HG03439 (cell line): ENCODE measurements at regions not wholly inside any gene's neighbourhood (a gene's known extent, or its start where the extent isn't known, plus 50 kb on each side); places are given as distances from the start of the nearest gene placed in this dataset.
"Not testable (repeated sequence)": the region's sequence is repeated elsewhere in the genome, so short reads cannot be mapped to it uniquely, and the experiment has no call there.

ENCODE experiments used
- ATAC-seq: cut with Tn5 transposase; IDR thresholded peaks from one replicate; pipeline ENCODE4 v1.9.1; 2021; ENCODE audit warnings: mild to moderate bottlenecking, moderate library complexity; ENCODE audit not compliant: unreplicated experiment

DNA sequence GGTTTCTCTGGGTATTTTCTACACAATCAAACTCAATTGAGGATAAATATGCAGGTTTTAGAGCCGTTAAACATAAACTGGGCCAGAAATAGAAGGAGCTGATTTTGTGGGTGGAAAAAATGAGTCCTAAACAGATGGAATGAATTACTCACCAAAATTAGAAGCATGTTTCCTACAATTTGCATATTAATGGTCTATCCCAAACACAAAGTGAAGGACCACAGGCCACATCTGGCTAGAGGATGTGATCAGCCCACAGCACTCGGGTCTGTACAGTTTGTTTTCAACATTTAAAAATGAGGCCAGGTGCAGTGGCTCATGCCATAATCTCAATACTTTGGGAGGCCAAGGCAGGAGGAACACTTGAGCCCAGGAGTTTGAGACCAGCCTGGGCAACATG is 296.3 kb downstream of the PREX1 start:
- no peak for ATAC-seq

GRCh38 chr20:48530957-48531356 is 296.8 kb downstream of the PREX1 start:
- ATAC-seq: no peak

GRCh38 chr20:48528346-48528745 is 299.5 kb downstream of the PREX1 start:
- no peak for ATAC-seq

DNA sequence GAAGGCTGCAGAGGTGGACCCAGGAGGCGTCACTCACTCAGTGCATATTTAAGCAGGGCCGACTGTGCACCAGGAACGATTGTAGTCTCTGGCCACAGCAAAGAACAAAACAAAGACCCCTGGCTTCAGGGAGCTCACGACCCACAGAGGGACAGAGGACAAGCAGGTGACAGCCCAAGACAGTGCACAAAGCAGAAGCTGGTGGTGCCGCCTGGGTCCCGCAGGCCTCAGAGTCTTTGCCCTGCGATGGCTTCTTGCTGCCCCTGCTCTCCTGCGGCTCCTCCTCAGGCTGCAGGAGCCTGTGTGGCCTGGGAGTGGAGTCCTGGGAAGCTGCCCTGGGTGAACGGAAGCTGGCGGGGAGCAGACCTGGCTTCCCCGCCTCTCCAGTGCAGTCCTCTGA is 300.0 kb downstream of the PREX1 start:
- no peak for ATAC-seq

GRCh38 chr20:48526936-48527335 is 300.9 kb downstream of the PREX1 start:
- no peak for ATAC-seq

- no peak for ATAC-seq
Observed at GRCh38 chr20:48525400-48525799, 302.4 kb downstream of the PREX1 start.

- no peak for ATAC-seq
Observed at GRCh38 chr20:48524582-48524981, 303.2 kb downstream of the PREX1 start.

DNA sequence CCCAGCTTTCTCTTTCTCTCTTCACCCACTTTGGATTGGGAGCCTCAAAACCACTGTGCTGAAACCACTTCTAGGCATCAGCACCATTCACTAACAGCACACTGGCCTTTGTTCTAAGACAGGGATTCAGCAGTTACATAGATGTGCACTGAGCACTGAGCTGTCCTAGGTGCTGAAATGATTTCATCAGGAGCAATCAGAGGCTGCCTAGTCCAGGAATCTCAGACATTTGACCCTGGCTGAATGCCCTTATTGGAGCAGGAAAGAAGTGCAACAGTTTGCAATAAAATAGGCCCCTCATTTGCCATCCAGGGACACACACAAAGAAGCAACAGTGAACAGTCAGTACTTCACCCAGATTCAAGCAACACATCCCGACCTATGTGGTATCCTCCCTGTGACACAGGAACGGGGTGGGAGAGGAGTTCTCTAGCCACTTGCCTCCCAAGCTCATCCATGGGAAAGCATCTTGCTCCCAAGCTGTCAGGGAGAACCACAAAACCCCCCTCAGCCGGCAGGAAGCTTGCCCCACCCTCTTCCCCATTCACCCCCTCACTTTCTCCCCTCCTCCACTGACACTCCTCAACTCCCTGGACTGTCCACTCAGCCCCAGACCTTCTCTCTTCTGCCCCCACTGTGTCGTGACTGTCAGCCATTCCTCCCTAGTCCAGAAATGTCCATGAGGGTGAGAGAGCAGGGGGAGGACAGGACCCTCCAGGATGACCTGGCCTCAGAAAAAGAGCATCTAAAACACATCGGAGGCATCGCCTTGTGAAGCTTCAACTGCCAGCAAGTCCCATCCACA is 304.4 kb downstream of the PREX1 start:
- ATAC-seq: no peak

- no peak for ATAC-seq
Observed at GRCh38 chr20:48521121-48521520, 306.7 kb downstream of the PREX1 start.

GRCh38 chr20:48516196-48516595 is 311.6 kb downstream of the PREX1 start:
- not testable (repeated sequence) for ATAC-seq

DNA sequence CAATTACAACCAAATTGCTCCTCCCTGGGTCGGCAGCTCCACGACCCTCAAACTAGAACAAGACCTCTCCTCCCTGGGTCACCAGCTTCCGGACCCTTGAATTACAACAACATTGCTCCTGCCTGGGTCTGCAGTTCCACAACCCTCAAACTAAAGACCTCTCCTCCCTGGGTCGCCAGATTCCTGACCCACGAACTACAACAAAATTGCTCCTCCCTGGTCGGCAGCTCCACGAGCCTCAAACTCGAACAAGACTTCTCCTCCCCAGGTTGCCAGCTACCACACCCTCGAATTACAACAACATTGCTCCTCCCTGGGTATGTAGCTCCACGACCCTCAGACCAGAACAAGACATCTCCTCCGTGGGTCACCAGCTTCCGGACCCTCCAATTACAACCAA is 313.2 kb downstream of the PREX1 start:
- ATAC-seq: not testable (repeated sequence)

- not testable (repeated sequence) for ATAC-seq
Observed at GRCh38 chr20:48512539-48512938, 315.3 kb downstream of the PREX1 start.

DNA sequence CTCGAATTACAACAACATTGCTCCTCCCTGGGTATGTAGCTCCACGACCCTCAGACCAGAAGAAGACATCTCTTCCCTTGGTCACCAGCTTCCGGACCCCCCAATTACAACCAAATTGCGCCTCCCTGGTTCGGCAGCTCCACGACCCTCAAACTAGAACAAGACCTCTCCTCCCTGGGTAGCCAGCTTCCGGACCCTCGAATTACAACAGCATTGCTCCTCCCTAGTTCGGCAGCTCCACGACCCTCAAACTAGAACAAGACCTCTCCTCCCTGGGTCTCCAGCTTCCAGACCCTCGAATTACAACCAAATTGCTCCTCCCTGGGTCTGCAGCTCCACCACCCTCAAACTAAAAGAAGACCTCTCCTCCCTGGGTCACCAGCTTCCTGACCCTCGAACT is 322.7 kb downstream of the PREX1 start:
- not testable (repeated sequence) for ATAC-seq

DNA sequence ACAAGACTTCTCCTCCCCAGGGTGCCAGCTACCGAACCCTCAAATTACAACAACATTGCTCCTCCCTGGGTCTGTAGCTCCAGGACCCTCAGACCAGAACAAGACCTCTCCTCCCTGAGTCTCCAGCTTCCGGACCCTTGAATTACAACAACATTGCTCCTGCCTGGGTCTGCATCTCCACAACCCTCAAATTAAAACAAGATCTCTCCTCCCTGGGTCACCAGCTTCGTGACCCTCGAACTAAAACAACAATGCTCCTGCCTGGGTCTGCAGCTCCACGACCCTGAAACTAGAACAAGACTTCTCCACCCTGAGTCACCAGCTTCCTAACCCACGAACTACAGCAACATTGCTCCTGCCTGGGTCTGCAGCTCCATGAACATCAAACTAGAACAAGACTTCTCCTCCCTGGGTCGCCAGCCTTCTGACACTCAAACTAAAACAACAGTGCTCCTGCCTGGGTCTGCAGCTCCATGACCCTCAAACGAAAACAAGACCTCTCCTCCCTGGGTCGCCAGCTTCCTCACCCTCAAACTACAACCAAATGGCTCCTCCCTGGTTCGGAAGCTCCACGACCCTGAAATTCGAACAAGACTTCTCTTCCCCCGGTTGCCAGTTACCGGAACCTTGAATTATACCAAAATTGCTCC is 324.5 kb downstream of the PREX1 start:
- ATAC-seq: no peak

GRCh38 chr20:48502758-48503157 is 325.0 kb downstream of the PREX1 start:
- no peak for ATAC-seq

- no peak for ATAC-seq
Observed at GRCh38 chr20:48502016-48502415, 325.8 kb downstream of the PREX1 start.

DNA sequence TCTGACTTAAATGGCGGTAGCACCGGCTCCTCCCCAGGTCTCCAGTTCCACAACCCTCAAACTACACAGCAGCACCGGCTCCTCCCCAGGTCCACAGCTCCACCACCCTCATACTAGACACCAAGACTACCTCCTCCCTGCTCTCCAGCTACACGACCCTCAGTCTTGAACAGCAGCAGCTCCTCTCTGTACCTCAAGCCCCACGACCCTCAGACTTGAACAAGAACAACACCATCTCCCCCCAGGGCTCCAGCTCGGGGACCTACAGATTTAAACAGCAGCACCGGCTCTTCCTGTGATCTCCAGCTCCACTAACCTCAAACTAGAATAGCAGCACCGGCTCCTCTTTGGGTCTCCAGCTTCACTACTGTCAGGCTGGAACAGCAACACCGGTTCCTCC is 326.9 kb downstream of the PREX1 start:
- ATAC-seq: not testable (repeated sequence)

DNA sequence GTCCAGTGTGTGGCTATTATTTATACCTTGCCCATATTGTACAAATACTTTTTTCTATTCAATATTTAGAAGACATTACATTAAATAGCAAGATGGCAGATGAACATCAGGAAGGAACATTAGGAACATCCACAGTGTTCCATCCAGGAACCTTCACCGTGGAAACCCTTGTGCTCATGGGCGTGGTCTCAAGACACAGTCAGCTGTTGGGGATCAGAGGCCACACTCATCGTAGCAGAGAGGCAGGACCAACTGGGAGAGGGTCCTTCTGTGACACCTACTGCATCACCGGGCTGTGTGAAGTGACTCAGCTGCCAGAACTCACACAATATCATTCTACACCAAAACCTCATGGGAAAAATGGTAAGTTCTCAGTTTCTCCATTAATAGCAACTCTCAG is 328.9 kb downstream of the PREX1 start:
- ATAC-seq: not testable (repeated sequence)

- ATAC-seq: not testable (repeated sequence)
Observed at GRCh38 chr20:48498125-48498524, 329.7 kb downstream of the PREX1 start.

- ATAC-seq: no peak
Observed at GRCh38 chr20:48493966-48494365, 333.8 kb downstream of the PREX1 start.

GRCh38 chr20:48493331-48493730 is 334.5 kb downstream of the PREX1 start:
- not testable (repeated sequence) for ATAC-seq

DNA sequence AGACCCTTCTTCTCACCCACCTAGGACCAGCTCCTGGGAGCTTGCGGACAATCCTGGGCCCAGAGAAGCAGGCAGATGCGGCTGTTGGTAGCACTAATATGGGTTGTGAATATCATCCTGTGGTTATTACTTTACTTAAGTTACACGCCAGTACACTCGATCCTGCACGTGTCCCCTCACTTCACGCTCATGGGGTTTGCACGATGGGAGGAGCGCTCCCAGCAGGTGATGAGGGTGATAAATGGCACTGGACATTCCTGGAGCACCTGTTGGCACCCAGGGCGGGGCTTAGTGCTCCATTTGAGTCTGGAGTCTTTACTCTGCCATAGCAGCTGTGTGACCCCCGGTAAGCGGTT is 335.1 kb downstream of the PREX1 start:
- ATAC-seq: no peak
